Adipocyte (in vitro differentiated cells): ENCODE measurements at regions not wholly inside any gene's neighbourhood (a gene's known extent, or its start where the extent isn't known, plus 50 kb on each side); places are given as distances from the start of the nearest gene placed in this dataset.

Experiments
- DNase-seq: peaks from one replicate; pipeline ENCODE4 v3.0.0-alpha.2; 2015; ENCODE audit warnings: low read depth
- H3K27me3 ChIP-seq: replicated peaks from 2 replicates; pipeline ENCODE4 v1.7.0; 2013; ENCODE audit warnings: mild to moderate bottlenecking, low read length, moderate library complexity; ENCODE audit not compliant: control insufficient read depth, insufficient read depth
- H3K36me3 ChIP-seq: 2 replicates; pipeline ENCODE4 v1.7.0; 2013; ENCODE audit warnings: low read length, mild to moderate bottlenecking, moderate library complexity; ENCODE audit not compliant: control insufficient read depth, insufficient read depth, severe bottlenecking
- H3K4me1 ChIP-seq: 2 replicates; pipeline ENCODE4 v1.7.0; 2013; ENCODE audit warnings: mild to moderate bottlenecking, low read length, moderate library complexity; ENCODE audit not compliant: control insufficient read depth, insufficient read depth
- H3K4me3 ChIP-seq: 2 replicates; pipeline ENCODE4 v1.7.0; 2013; ENCODE audit warnings: mild to moderate bottlenecking, low read length, moderate library complexity
- H3K9ac ChIP-seq: 2 replicates; pipeline ENCODE4 v1.7.0; 2013; ENCODE audit warnings: mild to moderate bottlenecking, low read length, moderate library complexity
- H3K9me3 ChIP-seq: 2 replicates; pipeline ENCODE4 v1.7.0; 2013; ENCODE audit warnings: mild to moderate bottlenecking, low read length, moderate library complexity; ENCODE audit not compliant: control insufficient read depth

DNA sequence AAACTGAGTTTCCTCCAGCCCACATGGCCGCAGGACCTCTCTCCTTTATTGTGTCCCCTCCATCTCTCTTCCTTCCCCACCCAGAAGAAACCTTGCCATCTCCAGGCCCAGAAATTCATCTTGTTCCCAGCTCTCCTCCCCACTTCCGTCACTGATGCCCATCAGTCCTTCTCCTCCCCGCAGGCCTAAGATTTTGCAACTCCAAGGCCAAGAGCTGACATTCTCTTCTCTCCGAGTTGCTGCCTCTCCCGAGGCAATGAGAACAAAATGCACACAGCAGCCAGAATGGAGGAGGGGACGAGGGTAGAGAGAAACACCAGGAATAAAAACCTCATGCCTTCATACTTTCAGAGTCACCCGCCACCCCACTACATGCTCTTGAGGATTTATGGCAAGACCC is 526.5 kb upstream of the PROK2 start:
- Histone ChIP-seq H3K4me1 (peaks cover 4% of the 10 kb centered on the region), H3K9me3 (peaks cover 4% of the 10 kb centered on the region), H3K36me3 (no peaks in the 10 kb centered on the region), H3K27me3 (no peaks in the 10 kb centered on the region), H3K9ac (no peak overlapping the region), H3K4me3 (no peak overlapping the region)
- DNase-seq = peak; percentile 44

DNA sequence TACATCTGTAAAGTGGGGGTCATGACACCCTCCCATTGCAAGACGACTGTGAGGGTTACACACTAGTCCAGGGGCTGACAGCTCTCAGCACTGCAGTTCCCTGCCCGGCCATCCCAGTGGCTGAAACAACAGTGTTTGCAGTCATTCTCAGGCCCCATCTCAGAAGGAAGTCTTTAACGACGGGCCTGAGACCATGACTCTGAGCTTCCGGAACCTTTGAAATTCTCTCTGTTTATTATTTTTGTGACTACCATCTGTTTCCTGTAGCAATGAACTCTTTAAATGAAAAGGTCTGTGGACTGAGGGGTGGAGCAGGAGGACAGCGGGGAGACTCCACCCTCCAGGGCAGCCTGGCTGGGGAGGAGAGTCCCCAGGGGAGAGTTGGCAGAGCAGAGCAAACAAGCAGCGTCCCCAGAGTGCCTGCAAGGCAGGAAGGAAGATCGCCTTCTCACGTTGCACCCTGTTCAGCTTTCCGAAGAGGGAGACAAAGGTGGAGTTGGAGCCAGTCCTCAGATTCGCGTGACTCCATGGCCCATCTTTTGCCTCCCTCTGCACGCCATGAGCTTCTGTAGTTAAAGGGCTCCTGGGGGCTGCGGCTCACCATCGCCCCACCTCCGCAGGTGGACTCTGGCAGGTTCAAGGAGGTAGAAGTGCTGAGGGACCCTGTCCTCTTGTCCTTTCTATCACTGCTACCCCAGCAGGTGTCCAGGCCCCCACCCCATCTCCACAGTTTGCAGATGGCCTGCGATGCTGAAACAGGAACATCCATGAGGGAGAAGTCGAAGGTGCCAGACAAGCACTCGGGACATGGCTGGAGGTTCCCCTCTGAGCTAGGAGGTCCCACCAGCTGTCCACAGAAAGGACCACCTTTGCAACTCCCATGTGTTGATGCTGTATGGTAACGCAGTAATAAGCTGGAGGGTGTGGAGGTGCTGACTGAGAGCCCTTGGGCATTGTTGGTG is 525.8 kb upstream of the PROK2 start:
- Histone ChIP-seq H3K9ac (no peak overlapping the region), H3K27me3 (no peaks in the 10 kb centered on the region), H3K4me3 (no peak overlapping the region), H3K4me1 (peaks cover 4% of the 10 kb centered on the region), H3K36me3 (no peaks in the 10 kb centered on the region), H3K9me3 (peaks cover 4% of the 10 kb centered on the region)
- peak; percentile 73 for DNase-seq

DNA sequence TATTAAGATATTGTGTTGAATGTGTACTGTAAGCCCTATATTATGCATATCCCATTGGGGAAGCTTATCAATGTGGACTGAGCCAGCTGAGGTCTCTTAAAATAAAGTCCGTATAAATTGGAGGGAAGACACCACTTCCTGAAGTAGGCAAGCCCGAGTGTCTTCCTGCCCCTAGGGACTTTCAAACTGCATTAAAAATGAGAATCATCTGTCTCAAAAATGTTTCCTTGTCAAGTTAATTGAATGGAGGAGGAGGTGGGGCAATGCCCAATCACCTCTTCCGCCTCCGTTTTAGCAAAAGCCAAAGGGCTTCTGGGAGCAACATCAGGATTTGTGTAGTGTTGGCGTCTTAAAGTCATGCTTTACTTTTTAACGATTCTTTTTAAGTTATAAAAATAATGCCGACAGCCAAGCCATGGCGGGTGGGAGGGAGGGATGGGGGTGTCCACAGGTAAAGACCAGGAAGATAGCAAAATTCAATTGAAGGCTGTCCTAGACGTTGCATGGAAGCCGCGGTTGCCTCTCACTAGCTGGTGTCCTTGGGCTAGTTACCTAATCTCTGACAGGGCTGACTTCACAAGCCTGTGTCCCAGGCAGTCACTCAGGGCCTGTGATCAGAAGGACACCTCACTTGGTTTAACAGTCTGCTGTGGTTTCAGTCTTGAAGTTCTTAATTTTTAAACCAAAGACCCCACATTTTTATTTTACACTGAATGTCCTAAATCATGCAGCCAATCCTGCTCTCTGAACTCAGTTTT is 524.9 kb upstream of the PROK2 start:
- peaks cover 4% of the 10 kb centered on the region for H3K4me1 ChIP-seq
- no peak for DNase-seq

DNA sequence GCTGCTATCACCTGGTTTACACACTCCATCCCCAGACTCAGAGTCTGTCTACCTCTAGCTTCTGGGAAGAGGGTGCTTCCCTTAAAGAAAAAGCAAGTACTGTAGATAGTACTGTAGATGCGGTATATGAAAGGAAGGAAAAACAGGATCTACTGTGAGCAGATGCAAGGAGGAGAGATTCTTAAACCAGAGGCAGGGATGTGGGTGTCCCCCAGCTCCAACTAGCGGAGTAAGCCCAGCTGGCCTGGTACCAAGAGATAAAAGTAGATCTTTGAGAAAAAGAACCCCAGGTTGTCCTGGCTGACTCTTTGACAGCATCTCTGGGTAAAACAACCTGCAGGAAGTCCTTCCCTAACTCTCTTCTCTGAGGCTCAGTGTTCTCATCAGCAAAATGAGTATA is 523.7 kb upstream of the PROK2 start:
- no peaks in the 10 kb centered on the region for H3K9me3 ChIP-seq
- H3K27me3 ChIP-seq = peaks cover 17% of the 10 kb centered on the region
- DNase-seq = no peak
- H3K9ac ChIP-seq = no peak overlapping the region
- peaks cover 4% of the 10 kb centered on the region for H3K4me1 ChIP-seq
- H3K4me3 ChIP-seq = no peak overlapping the region
- no peaks in the 10 kb centered on the region for H3K36me3 ChIP-seq

More for the DNA sequence above, 524.9 kb upstream of the PROK2 start:
- Histone ChIP-seq H3K9me3 (peaks cover 4% of the 10 kb centered on the region), H3K9ac (no peak overlapping the region), H3K4me3 (no peak overlapping the region), H3K27me3 (peaks cover 5% of the 10 kb centered on the region), H3K36me3 (no peaks in the 10 kb centered on the region)

DNA sequence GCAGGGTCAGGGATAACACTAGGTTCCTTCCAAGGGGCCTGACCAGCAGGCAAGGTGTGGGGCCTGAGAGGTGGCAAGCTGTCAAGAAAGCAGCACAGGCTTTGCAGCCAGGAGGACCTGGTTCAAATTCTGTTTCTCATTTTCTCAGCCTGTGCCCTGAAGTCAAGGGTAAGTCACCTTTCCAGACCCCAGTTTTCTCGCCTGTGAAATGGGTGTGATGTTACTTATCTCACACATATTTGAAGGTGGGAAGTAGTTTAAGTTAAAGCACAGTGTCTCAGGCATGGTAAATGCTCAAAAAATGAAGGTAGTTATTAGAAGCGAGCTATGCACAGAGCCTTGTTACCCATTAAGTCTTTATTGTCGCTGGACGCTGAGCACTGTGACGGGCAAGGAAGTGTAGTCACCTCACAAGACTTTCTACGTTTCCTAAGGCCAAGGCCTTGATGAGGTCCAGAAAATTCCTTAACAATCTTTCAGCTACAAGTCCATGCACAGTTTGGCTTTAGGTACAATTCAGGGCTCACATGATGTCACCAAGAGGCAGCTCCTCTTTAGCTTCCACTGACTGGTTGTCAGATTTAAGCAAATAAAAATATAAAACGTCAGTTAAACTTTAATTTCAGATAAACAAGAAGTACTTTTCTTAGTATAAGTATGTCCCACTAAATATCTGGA is 522.6 kb upstream of the PROK2 start:
- Histone ChIP-seq H3K4me1 (peaks cover 4% of the 10 kb centered on the region), H3K36me3 (no peaks in the 10 kb centered on the region), H3K4me3 (no peak overlapping the region), H3K9me3 (no peaks in the 10 kb centered on the region), H3K9ac (no peak overlapping the region), H3K27me3 (peaks cover 19% of the 10 kb centered on the region)
- no peak for DNase-seq

DNA sequence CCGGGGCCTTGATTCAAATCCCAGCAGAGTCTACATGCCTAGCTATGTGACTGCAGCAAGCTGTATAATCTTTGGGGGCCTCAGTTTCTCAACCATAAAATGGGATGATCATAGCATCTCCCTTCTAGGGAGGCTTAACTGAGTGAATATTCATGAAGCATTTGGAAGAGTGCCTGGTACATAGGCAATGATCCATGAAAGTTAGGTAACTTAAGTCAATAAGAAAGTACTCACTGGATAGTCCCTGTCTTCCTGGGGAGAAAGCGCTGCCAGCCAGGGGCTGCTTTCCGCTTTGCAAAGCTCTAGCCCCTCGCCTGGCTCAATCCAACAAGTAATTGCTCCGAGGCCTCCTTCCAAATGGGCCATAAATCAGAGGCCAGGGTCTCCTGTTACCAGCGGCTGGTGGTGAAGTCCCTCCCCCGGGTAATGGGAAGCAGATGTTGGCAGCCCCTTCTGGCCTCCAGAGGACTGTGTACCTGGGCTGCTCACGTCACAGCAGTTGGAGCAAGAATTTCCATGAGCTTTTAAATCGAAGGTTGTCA is 521.9 kb upstream of the PROK2 start:
- Histone ChIP-seq H3K4me1 (peaks cover 4% of the 10 kb centered on the region), H3K9ac (no peak overlapping the region), H3K9me3 (no peaks in the 10 kb centered on the region), H3K36me3 (no peaks in the 10 kb centered on the region), H3K27me3 (peaks cover 19% of the 10 kb centered on the region), H3K4me3 (no peak overlapping the region)
- DNase-seq = peak; percentile 21

DNA sequence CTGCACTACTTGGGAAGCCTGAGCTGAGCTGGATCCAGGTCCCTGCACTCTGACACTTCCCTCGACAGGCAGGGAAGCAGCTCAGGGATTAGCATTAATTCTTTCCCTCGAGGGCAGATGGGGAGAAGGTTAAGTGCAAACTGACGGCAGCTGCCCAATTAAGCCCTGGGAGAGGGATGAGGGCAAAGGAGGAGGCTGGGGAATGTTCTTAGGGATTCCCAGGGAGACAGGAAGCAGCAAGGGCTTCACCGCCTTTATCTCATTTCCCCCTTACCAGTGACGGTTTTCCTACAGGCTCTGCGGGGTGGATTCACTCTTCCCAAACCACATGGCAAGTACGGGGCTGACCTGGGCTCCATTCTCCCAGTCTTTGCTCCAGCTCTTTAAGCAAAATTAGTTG is 519.0 kb upstream of the PROK2 start:
- Histone ChIP-seq H3K4me3 (no peak overlapping the region), H3K27me3 (peaks cover 19% of the 10 kb centered on the region)
- no peak for DNase-seq

DNA sequence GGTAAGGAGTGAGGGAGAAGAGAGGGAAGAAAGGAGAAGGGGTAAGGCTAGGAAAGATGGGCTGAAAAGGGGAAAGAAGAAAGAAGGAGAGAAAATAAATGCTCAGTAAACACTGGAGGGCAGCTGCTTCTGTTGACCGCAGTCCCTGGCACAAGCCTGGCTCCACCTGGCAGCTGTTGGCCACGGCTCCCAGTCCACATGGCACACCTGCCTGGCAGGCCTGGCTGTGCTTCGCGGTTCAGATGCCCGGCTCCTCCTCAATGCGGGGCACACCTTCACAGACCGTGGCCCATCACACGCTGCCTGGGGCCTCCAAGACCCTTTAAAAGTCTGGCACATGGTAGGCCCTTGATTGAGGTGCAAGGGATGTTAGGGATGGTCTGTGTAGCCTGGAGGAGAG is 516.8 kb upstream of the PROK2 start:
- Histone ChIP-seq H3K4me3 (no peak overlapping the region), H3K9ac (no peak overlapping the region), H3K4me1 (no peaks in the 10 kb centered on the region), H3K36me3 (no peaks in the 10 kb centered on the region), H3K9me3 (no peaks in the 10 kb centered on the region), H3K27me3 (peaks cover 19% of the 10 kb centered on the region)
- no peak for DNase-seq

More for the DNA sequence above, 519.0 kb upstream of the PROK2 start:
- Histone ChIP-seq H3K4me1 (no peaks in the 10 kb centered on the region), H3K9ac (no peak overlapping the region), H3K9me3 (no peaks in the 10 kb centered on the region), H3K36me3 (no peaks in the 10 kb centered on the region)

DNA sequence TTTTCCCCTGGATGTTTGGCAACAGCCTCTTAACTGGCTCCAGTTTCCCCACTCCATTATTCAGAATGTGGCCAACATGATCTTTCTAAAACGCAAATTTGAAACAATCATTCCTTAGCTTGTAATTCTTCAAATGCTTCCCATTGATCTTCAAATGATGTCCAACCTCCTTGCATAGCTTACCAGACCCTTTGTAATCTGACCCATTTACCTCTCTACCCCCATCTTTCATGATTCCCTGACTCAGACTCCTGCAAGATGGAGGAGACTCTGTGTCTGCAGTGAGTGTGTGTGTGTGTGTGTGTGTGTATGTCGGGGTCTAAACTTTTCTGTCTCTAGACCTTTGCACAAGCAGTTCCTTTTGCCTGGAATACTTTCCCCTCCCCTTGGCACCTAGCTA is 515.7 kb upstream of the PROK2 start:
- Histone ChIP-seq H3K9me3 (no peaks in the 10 kb centered on the region), H3K4me1 (no peaks in the 10 kb centered on the region), H3K9ac (no peak overlapping the region), H3K4me3 (no peak overlapping the region), H3K27me3 (peaks cover 19% of the 10 kb centered on the region), H3K36me3 (no peaks in the 10 kb centered on the region)
- no peak for DNase-seq

DNA sequence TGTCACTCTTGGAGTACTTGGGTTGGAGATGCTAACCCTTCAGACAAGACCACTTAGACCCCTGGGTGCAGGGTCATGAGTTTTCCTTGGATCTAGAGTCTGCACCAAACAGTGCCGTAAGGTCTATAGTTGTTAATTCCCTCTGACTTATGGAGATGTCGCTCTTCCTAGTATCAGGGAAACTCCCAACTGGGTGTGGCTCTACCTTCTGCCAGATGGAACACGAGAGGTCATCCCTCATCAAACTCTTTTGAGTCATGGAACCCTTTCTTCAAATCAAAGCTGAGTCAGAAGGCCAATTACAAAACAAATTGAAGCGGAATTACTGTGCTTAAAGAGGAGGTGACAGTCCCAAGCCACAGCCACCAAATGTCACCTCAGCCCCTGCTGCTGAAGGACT is 514.9 kb upstream of the PROK2 start:
- H3K4me1 ChIP-seq = no peaks in the 10 kb centered on the region
- no peaks in the 10 kb centered on the region for H3K36me3 ChIP-seq
- no peak for DNase-seq

DNA sequence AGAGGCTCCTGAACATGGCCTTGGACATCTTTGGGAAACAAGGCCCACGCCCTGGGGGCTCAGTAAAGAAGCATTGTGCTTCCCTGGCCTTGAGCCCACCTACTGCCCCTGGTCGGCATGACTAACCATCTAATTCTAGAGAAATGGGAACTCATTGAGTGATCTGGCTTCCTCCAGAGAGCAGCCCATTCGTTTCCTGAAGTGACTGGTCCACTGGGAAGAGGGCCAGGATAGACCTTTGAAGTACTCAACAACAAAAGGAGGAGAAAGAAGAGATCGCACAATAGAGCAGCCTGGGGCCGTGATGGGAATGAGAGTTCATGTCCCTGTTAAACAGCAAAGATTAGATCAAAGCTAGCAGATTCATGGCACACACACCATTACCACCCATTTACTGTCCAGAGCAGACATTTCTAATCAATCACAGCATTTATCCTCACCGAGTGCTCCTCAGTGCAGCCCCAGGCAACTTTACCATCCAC is 514.4 kb upstream of the PROK2 start:
- no peak overlapping the region for H3K4me3 ChIP-seq
- no peak overlapping the region for H3K9ac ChIP-seq
- peaks cover 12% of the 10 kb centered on the region for H3K27me3 ChIP-seq
- H3K36me3 ChIP-seq = no peaks in the 10 kb centered on the region
- no peak for DNase-seq
- H3K4me1 ChIP-seq = no peaks in the 10 kb centered on the region
- H3K9me3 ChIP-seq = no peaks in the 10 kb centered on the region

More for the DNA sequence above, 514.9 kb upstream of the PROK2 start:
- peaks cover 16% of the 10 kb centered on the region for H3K27me3 ChIP-seq
- H3K9ac ChIP-seq = no peak overlapping the region
- H3K9me3 ChIP-seq = no peaks in the 10 kb centered on the region
- no peak overlapping the region for H3K4me3 ChIP-seq
